GM12801 (cell line): ENCODE measurements at regions not wholly inside any gene's neighbourhood (a gene's known extent, or its start where the extent isn't known, plus 50 kb on each side); places are given as distances from the start of the nearest gene placed in this dataset.

Experiments used
- CTCF ChIP-seq: IDR thresholded peaks from one replicate; pipeline ENCODE4 v1.5.1; 2011; ENCODE audit warnings: control low read depth; ENCODE audit not compliant: insufficient read length; ENCODE audit errors: extremely low read depth

- no peak for TF ChIP-seq CTCF
These were observed 244.3 kb downstream of the EMP1 start for GRCh38 chr12:13440844-13441243.

GRCh38 chr12:13437541-13437940 lies 241.0 kb downstream of the EMP1 start:
- TF ChIP-seq CTCF, result no peak

GRCh38 chr12:13436696-13437391 lies 240.3 kb downstream of the EMP1 start:
- TF ChIP-seq CTCF, result no peak

GRCh38 chr12:13436182-13436581 lies 239.7 kb downstream of the EMP1 start:
- no peak for TF ChIP-seq CTCF

GRCh38 chr12:13435235-13435933 lies 238.9 kb downstream of the EMP1 start:
- TF ChIP-seq CTCF, result no peak

- no peak for TF ChIP-seq CTCF
These were observed 237.2 kb downstream of the EMP1 start for GRCh38 chr12:13433768-13434167.

GRCh38 chr12:13431041-13431440 lies 234.5 kb downstream of the EMP1 start:
- TF ChIP-seq CTCF, result no peak
